Bronchial epithelial cell (primary cell): ENCODE measurements at regions not wholly inside any gene's neighbourhood (a gene's known extent, or its start where the extent isn't known, plus 50 kb on each side); places are given as distances from the start of the nearest gene placed in this dataset.
"Not testable (repeated sequence)": the region's sequence is repeated elsewhere in the genome, so short reads cannot be mapped to it uniquely, and the experiment has no call there.

Experiments
- DNase-seq: peaks from one replicate; pipeline ENCODE4 v3.0.0-alpha.2; 2010; ENCODE audit warnings: low read depth
- FAIRE-seq: peaks from 2 replicates; lab custom pipeline; 2011; peaks lifted over from hg19 to GRCh38; lab: Jason Lieb, UNC
- H3K27me3 ChIP-seq: 2 replicates; pipeline ENCODE4 v1.5.1; 2011; ENCODE audit warnings: low read length; ENCODE audit not compliant: control insufficient read depth, insufficient read depth
- H3K36me3 ChIP-seq: 2 replicates; pipeline ENCODE4 v1.5.1; 2011; ENCODE audit warnings: low read length; ENCODE audit not compliant: control insufficient read depth, insufficient read depth
- H3K4me3 ChIP-seq: 2 replicates; pipeline ENCODE4 v1.5.1; 2011; ENCODE audit warnings: mild to moderate bottlenecking, low read depth, low read length, control low read depth
- TF ChIP-seq, protein P1 (sequence below): IDR thresholded peaks from 2 replicates; pipeline ENCODE4 v1.5.1; 2011; ENCODE audit warnings: mild to moderate bottlenecking, moderate library complexity, low read length, control low read depth, inconsistent platforms; ENCODE audit not compliant: insufficient read depth, severe bottlenecking

DNA sequence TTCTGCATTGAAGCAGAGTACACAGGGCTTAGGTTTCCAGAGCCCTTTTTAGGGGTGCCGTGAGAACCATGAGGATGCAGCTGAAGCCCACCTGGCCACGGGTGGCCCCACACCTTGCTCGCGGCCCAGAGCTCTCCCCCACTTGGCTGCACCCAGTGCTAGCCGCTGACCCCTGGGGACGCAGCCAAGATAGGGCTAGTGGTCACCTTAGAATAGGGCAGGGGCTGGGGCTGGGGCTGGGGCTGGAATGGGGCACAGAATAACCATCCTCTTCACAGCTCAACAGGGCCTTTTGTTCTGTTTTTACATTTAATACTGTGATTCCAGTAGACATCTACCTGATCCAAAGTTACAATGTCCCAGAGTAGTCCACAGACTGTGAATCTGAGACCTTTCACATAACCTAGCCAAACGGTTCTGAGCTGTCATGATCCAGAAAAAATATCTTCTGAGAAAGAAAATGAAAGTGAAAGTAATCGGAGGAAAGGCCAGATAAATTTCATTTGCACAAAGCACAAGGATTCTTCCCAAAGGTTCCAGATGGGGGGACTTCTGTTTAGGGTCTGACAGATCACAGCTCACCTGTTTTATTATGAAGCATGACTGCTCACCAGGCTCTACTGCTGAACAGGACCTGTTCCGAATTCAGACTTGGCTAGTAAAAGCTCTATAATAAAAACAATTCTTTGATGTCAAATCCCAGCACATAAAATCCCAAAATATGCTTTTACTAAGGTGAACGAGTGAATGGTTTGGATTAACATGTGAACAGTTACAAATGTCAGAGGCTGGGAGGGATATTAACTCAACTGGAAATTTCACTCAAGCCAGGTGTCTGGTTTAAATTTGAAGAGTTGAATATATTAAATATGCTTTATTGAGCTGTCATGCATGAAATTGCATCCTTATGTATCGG is 401.9 kb downstream of the THBS2 start:
- Histone ChIP-seq H3K4me3 (no peak overlapping the region), H3K36me3 (no peaks in the 10 kb centered on the region), H3K27me3 (no peaks in the 10 kb centered on the region)
- TF ChIP-seq, protein P1, sequence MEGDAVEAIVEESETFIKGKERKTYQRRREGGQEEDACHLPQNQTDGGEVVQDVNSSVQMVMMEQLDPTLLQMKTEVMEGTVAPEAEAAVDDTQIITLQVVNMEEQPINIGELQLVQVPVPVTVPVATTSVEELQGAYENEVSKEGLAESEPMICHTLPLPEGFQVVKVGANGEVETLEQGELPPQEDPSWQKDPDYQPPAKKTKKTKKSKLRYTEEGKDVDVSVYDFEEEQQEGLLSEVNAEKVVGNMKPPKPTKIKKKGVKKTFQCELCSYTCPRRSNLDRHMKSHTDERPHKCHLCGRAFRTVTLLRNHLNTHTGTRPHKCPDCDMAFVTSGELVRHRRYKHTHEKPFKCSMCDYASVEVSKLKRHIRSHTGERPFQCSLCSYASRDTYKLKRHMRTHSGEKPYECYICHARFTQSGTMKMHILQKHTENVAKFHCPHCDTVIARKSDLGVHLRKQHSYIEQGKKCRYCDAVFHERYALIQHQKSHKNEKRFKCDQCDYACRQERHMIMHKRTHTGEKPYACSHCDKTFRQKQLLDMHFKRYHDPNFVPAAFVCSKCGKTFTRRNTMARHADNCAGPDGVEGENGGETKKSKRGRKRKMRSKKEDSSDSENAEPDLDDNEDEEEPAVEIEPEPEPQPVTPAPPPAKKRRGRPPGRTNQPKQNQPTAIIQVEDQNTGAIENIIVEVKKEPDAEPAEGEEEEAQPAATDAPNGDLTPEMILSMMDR = no peak
- DNase-seq = no peak
- FAIRE-seq = no peak

DNA sequence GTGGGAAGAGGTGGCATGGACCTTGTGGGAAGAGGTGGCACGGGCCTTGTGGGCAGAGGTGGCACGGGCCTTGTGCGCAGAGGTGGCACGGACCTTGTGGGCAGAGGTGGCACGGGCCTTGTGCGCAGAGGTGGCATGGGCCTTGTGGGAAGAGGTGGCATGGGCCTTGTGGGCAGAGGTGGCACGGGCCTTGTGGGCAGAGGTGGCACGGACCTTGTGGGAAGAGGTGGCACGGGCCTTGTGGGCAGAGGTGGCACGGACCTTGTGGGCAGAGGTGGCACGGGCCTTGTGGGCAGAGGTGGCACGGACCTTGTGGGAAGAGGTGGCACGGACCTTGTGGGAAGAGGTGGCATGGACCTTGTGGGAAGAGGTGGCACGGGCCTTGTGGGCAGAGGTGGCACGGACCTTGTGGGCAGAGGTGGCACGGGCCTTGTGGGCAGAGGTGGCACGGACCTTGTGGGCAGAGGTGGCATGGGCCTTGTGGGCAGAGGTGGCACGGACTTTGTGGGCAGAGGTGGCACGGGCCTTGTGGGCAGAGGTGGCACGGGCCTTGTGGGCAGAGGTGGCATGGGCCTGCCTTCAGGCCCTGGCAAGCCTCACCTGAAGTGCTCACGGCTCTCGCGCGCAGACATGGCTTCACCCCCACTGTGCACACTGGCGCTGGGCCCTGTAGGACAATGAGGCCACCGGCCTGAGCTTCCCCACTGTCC is 403.5 kb downstream of the THBS2 start:
- DNase-seq, H3K27me3 ChIP-seq, H3K36me3 ChIP-seq, H3K4me3 ChIP-seq, FAIRE-seq: not testable (repeated sequence)

DNA sequence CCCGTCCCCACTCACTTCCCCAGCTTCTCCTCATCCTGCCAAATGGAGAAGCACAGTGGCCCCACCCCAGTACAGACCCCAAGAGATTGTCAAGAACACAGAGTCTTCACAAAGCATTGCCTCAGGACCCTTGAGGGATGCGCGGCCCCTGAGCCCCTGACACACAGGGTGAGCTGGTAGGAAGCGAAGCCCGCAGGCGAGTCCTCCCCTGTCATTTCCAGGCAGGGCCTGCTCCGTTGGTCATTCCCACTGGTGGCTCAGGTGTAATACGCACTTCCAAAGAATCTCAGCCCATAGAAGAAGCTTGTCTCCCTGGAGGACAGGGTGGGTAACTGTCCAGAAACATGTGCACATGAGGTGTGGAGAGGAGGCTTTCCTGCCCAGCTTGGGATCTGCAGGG is 404.2 kb downstream of the THBS2 start:
- FAIRE-seq = no peak
- TF ChIP-seq, protein P1 = no peak
- H3K4me3 ChIP-seq = no peak overlapping the region

DNA sequence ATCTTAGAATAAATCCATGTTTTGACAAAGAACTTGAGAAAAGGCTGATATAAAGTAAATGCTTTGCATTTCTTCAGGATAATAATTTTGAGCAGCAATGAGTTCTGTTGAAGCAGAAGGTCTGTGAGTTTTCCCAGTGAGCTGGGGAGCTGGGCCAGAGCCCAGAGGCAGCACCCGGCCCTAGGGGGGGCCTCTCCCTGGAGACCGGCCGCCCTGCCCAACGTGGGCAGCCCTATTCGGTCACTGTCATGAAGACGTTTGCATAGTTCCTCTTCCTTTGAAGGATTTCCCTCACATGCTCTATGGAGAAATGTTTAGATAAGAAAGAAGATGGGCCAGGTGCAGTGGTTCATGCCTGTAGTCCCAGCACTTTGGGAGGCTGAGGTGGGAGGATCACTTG is 404.8 kb downstream of the THBS2 start:
- TF ChIP-seq, protein P1 = no peak
- H3K36me3 ChIP-seq = no peaks in the 10 kb centered on the region
- no peak overlapping the region for H3K4me3 ChIP-seq
- H3K27me3 ChIP-seq = no peaks in the 10 kb centered on the region
- FAIRE-seq (no peak), DNase-seq (no peak)

More for the DNA sequence above, 404.2 kb downstream of the THBS2 start:
- Histone ChIP-seq H3K36me3 (no peaks in the 10 kb centered on the region), H3K27me3 (no peaks in the 10 kb centered on the region)
- DNase-seq = no peak

DNA sequence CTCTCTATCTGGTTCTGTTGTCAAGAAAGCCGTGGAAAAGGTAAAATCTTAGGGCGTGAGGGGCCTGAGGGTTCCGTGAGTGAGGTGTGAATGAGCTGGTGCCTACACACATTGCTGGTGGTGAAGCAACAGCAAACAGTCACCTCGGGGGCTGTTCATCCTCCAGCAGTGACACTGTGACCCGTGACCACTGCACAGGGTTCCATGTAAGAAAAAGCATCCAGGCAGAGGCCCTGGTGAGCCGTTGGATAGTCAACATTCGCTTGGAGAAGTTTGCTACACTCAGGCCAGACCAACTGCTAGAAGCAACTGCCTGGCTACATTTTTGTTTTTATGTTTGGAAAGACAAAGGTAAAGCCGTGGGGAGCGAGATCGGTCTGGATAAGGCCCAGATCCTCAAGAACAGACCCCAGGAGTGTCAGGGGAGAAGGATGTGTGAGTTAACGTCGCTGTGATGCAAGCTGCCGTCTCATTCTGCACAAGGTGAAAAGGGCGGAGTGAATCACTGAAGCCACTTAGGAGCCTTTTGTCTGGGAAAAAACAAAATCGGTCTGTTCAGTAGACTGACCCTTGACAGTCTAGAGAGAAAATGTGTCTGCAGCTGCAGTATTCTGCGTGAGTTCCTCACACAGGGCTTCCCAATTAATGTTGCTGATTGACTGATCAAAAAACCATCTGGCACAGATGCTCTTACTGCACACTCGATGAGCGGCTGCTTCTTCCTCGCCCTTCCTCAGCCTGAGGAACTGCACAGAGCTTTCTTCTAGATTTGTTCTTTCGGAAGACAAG is 404.0 kb downstream of the SMOC2 start:
- TF ChIP-seq, protein P1 = no peak
- peak; percentile 43 for FAIRE-seq

DNA sequence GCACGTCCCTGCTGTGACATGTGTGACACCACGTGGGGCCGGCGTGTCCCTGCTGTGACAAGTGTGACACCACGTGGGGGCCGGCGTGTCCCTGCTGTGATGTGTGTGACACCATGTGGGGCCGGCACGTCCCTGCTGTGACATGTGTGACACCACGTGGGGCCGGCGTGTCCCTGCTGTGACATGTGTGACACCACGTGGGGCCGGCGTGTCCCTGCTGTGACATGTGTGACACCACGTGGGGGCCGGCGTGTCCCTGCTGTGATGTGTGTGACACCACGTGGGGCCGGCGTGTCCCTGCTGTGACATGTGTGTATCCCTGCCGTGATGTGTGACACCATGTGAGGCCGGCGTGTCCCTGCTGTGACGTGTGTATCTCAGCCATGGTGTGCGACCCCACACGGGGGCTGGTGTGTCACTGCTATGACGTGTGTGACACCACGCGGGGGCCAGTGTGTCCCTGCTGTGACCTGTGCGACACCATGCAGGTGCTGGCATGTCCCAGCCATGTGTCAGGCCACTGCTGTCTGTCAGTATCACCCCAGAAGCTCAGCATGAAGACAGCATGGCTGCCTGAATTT is 401.7 kb downstream of the SMOC2 start:
- not testable (repeated sequence) for H3K27me3 ChIP-seq, DNase-seq, FAIRE-seq, H3K4me3 ChIP-seq, H3K36me3 ChIP-seq

More for the DNA sequence above, 404.0 kb downstream of the SMOC2 start:
- no peak overlapping the region for H3K4me3 ChIP-seq
- H3K27me3 ChIP-seq = no peaks in the 10 kb centered on the region
- no peaks in the 10 kb centered on the region for H3K36me3 ChIP-seq
- no peak for DNase-seq
